ENCODE measurements at regions not wholly inside any gene's neighbourhood (a gene's known extent, or its start where the extent isn't known, plus 50 kb on each side); places are given as distances from the start of the nearest gene placed in this dataset.

GRCh38 chr13:50326271-50326670 lies 311.0 kb downstream of the KCNRG start:
- no peak for DNase-seq

GRCh38 chr13:50326811-50327210 lies 311.6 kb downstream of the KCNRG start:
- DNase-seq, result no peak

GRCh38 chr13:50334115-50334778 lies 319.0 kb downstream of the KCNRG start:
- peak; percentile 72 for DNase-seq

- DNase-seq, result no peak
These were observed 319.7 kb downstream of the KCNRG start for GRCh38 chr13:50334944-50335343.

- DNase-seq, result no peak
These were observed 324.0 kb downstream of the KCNRG start for GRCh38 chr13:50339271-50339670.

- no peak for DNase-seq
These were observed 324.9 kb downstream of the KCNRG start for GRCh38 chr13:50340146-50340545.

GRCh38 chr13:50340551-50341287 lies 325.5 kb downstream of the KCNRG start:
- no peak for DNase-seq

GRCh38 chr13:50341526-50341925 lies 326.3 kb downstream of the KCNRG start:
- DNase-seq, result no peak

GRCh38 chr13:50344717-50345116 lies 329.5 kb downstream of the KCNRG start:
- no peak for DNase-seq

GRCh38 chr13:50345804-50346203 lies 330.6 kb downstream of the KCNRG start:
- no peak for DNase-seq

- DNase-seq, result no peak
These were observed 333.1 kb downstream of the KCNRG start for GRCh38 chr13:50348371-50348770.

GRCh38 chr13:50352720-50353480 lies 337.7 kb downstream of the KCNRG start:
- DNase-seq, result no peak

- DNase-seq, result no peak
These were observed 338.6 kb downstream of the KCNRG start for GRCh38 chr13:50353651-50354415.

GRCh38 chr13:50355797-50356196 lies 340.6 kb downstream of the KCNRG start:
- DNase-seq, result no peak

GRCh38 chr13:50357136-50357535 lies 341.9 kb downstream of the KCNRG start:
- no peak for DNase-seq

- DNase-seq, result no peak
These were observed 342.4 kb downstream of the KCNRG start for GRCh38 chr13:50357586-50358118.

- DNase-seq, result no peak
These were observed 343.2 kb downstream of the KCNRG start for GRCh38 chr13:50358231-50359040.

- DNase-seq, result no peak
These were observed 343.8 kb downstream of the KCNRG start for GRCh38 chr13:50359041-50359367.

GRCh38 chr13:50359779-50360178 lies 344.5 kb downstream of the KCNRG start:
- no peak for DNase-seq

- DNase-seq, result no peak
These were observed 345.4 kb downstream of the KCNRG start for GRCh38 chr13:50360637-50361036.

- no peak for DNase-seq
These were observed 346.0 kb downstream of the KCNRG start for GRCh38 chr13:50361282-50361681.
